HG03342 (cell line): ENCODE measurements at regions not wholly inside any gene's neighbourhood (a gene's known extent, or its start where the extent isn't known, plus 50 kb on each side); places are given as distances from the start of the nearest gene placed in this dataset.

Source experiments
- ATAC-seq: cut with Tn5 transposase; IDR thresholded peaks from one replicate; pipeline ENCODE4 v1.9.1; 2021; ENCODE audit warnings: mild to moderate bottlenecking, moderate library complexity; ENCODE audit not compliant: unreplicated experiment

GRCh38 chrX:39519566-39520301 lies 578.0 kb downstream of the BCOR start:
- ATAC-seq: no peak

- ATAC-seq: no peak
Measured at GRCh38 chrX:39525758-39526157, 572.0 kb downstream of the BCOR start.

- no peak for ATAC-seq
Measured at GRCh38 chrX:39527025-39527424, 570.7 kb downstream of the BCOR start.

GRCh38 chrX:39528161-39528916 lies 569.4 kb downstream of the BCOR start:
- no peak for ATAC-seq

GRCh38 chrX:39532761-39533160 lies 565.0 kb downstream of the BCOR start:
- no peak for ATAC-seq

GRCh38 chrX:39534949-39535348 lies 562.8 kb downstream of the BCOR start:
- no peak for ATAC-seq

- ATAC-seq: no peak
Measured at GRCh38 chrX:39536211-39536610, 561.5 kb downstream of the BCOR start.

GRCh38 chrX:39541881-39542280 lies 555.9 kb downstream of the BCOR start:
- ATAC-seq: no peak

- no peak for ATAC-seq
Measured at GRCh38 chrX:39542316-39542715, 555.4 kb downstream of the BCOR start.

GRCh38 chrX:39550795-39551361 lies 546.9 kb downstream of the BCOR start:
- ATAC-seq: no peak

GRCh38 chrX:39551762-39552161 lies 546.0 kb downstream of the BCOR start:
- ATAC-seq: no peak

GRCh38 chrX:39555431-39555830 lies 542.3 kb downstream of the BCOR start:
- ATAC-seq: no peak

GRCh38 chrX:39556056-39556455 lies 541.7 kb downstream of the BCOR start:
- no peak for ATAC-seq

GRCh38 chrX:39559229-39559628 lies 538.5 kb downstream of the BCOR start:
- no peak for ATAC-seq

- ATAC-seq: no peak
Measured at GRCh38 chrX:39560271-39560670, 537.5 kb downstream of the BCOR start.

GRCh38 chrX:39563178-39563577 lies 534.6 kb downstream of the BCOR start:
- ATAC-seq: no peak

- no peak for ATAC-seq
Measured at GRCh38 chrX:39564751-39565150, 533.0 kb downstream of the BCOR start.

GRCh38 chrX:39574178-39574577 lies 523.6 kb downstream of the BCOR start:
- ATAC-seq: no peak

- no peak for ATAC-seq
Measured at GRCh38 chrX:39576041-39576872, 521.5 kb downstream of the BCOR start.

- no peak for ATAC-seq
Measured at GRCh38 chrX:39577206-39577984, 520.4 kb downstream of the BCOR start.
